ENCODE measurements at regions not wholly inside any gene's neighbourhood (a gene's known extent, or its start where the extent isn't known, plus 50 kb on each side); places are given as distances from the start of the nearest gene placed in this dataset.

DNA sequence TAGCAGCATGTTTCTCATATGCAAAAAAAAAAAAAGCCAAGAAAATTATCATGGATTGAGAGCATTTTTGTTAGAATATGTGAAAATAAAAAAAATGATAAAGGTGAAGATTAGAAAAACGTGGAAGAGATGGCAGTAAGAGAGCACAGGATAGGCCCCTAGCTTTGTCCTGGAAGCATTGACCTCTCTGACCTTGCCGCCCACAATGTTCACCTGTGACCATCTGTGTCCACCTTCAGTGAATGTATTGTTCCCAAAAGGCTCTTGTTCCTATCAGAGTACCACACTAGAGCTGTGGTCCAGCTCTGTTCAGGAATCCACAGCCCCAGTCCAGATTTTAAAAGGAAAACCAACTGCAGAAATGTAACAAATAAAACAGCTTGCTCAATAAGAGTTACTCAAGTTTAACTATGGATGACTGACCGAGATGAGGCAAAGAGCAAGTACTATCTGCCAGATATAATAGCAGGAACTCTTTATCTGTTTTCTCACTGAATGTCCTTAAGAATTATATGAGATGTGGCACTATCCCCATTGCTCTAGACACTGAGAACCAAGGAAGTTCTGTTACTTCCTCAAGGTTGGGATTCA, 287.7 kb upstream of the STXBP5 start:
- TF ChIP-seq, protein P1, sequence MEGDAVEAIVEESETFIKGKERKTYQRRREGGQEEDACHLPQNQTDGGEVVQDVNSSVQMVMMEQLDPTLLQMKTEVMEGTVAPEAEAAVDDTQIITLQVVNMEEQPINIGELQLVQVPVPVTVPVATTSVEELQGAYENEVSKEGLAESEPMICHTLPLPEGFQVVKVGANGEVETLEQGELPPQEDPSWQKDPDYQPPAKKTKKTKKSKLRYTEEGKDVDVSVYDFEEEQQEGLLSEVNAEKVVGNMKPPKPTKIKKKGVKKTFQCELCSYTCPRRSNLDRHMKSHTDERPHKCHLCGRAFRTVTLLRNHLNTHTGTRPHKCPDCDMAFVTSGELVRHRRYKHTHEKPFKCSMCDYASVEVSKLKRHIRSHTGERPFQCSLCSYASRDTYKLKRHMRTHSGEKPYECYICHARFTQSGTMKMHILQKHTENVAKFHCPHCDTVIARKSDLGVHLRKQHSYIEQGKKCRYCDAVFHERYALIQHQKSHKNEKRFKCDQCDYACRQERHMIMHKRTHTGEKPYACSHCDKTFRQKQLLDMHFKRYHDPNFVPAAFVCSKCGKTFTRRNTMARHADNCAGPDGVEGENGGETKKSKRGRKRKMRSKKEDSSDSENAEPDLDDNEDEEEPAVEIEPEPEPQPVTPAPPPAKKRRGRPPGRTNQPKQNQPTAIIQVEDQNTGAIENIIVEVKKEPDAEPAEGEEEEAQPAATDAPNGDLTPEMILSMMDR (IDR thresholded peaks at IDR 0.05): no peak
- no peak for TF ChIP-seq POLR2A (IDR thresholded peaks at IDR 0.05)
